ENCODE measurements at regions not wholly inside any gene's neighbourhood (a gene's known extent, or its start where the extent isn't known, plus 50 kb on each side); places are given as distances from the start of the nearest gene placed in this dataset.

GRCh38 chr2:33784488-33784887 lies 185.4 kb upstream of the FAM98A start:
- Mint-ChIP-seq H3K36me3 (no peaks in the 10 kb centered on the region), H3K9me3 (peaks cover 3% of the 10 kb centered on the region; the same call in 1 of the 2 replicates), H3K27ac (no peak overlapping the region), H3K4me3 (no peak overlapping the region), H3K4me1 (peaks cover 2% of the 10 kb centered on the region; the same call in 1 of the 2 replicates), H3K27me3 (ENCODE audit: low read depth) (no peaks in the 10 kb centered on the region)
- ATAC-seq = no peak
- TF ChIP-seq NFATC4 (CRISPR knock-in tag; IDR thresholded peaks at IDR 0.05) (no peak), PREB (CRISPR knock-in tag; IDR thresholded peaks at IDR 0.05; ENCODE audit: borderline replicate concordance) (no peak), PRRX2 (CRISPR knock-in tag; IDR thresholded peaks at IDR 0.05) (no peak), ETV6 (CRISPR knock-in tag; IDR thresholded peaks at IDR 0.05) (no peak)
- ChIA-PET CTCF (no interaction called here), POLR2A (no interaction called here)
- no peak for DNase-seq (ENCODE audit: low spot score)

- peaks cover 4% of the 10 kb centered on the region; the same call in 1 of the 2 replicates for H3K4me1 Mint-ChIP-seq
- H3K36me3 Mint-ChIP-seq = no peaks in the 10 kb centered on the region
- peaks cover 3% of the 10 kb centered on the region for H3K9me3 Mint-ChIP-seq
- H3K27me3 Mint-ChIP-seq (ENCODE audit: low read depth) = no peaks in the 10 kb centered on the region
- H3K4me3 Mint-ChIP-seq = no peak overlapping the region
- ChIA-PET POLR2A (no interaction called here), CTCF (interaction anchor here (1.0 to 1.3 kb wide), 3 partner anchors 102 to 230 kb away, joined by 3 to 5 read pairs (median 3); no protein-coding TSS in a partner anchor)
- H3K27ac Mint-ChIP-seq = no peak overlapping the region
- ATAC-seq (peak; percentile 74), DNase-seq (ENCODE audit: low spot score) (peak; percentile 27)
- TF ChIP-seq CREB1 (CRISPR knock-in tag; IDR thresholded peaks at IDR 0.05) = no peak
- TF ChIP-seq NFYB (CRISPR knock-in tag; conservative IDR thresholded peaks at IDR 0.05; ENCODE audit: low read depth) = no peak
- no peak for TF ChIP-seq NR2C2 (CRISPR knock-in tag; IDR thresholded peaks at IDR 0.05)
- TF ChIP-seq TP53 (CRISPR knock-in tag; IDR thresholded peaks at IDR 0.05) = no peak
- TF ChIP-seq MXD4 (CRISPR knock-in tag; IDR thresholded peaks at IDR 0.05; ENCODE audit: borderline replicate concordance) = no peak
- TF ChIP-seq CBFB (CRISPR knock-in tag; IDR thresholded peaks at IDR 0.05; ENCODE audit: low read depth) = no peak
- TF ChIP-seq ATF6 (CRISPR knock-in tag; IDR thresholded peaks at IDR 0.05) = no peak
- TF ChIP-seq ZNF232 (CRISPR knock-in tag; IDR thresholded peaks at IDR 0.05) = no peak
Observed at GRCh38 chr2:33782395-33783230, 183.5 kb upstream of the FAM98A start.

- POLR2A ChIA-PET = no interaction called here
Observed at GRCh38 chr2:33777786-33778185, 178.7 kb upstream of the FAM98A start.

More at GRCh38 chr2:33777786-33778185, 178.7 kb upstream of the FAM98A start:
- ATAC-seq = no peak
- no peak overlapping the region for H3K4me3 Mint-ChIP-seq
- DNase-seq (ENCODE audit: low spot score) = no peak
- no peaks in the 10 kb centered on the region; the same call in 1 of the 2 replicates for H3K27me3 Mint-ChIP-seq (ENCODE audit: low read depth)
- TF ChIP-seq NR2C2 (CRISPR knock-in tag; IDR thresholded peaks at IDR 0.05) (no peak), ZBTB21 (CRISPR knock-in tag; IDR thresholded peaks at IDR 0.05; ENCODE audit: borderline replicate concordance) (no peak), ARID4B (CRISPR knock-in tag; IDR thresholded peaks at IDR 0.05; ENCODE audit: borderline replicate concordance) (no peak), ZNF121 (CRISPR knock-in tag; IDR thresholded peaks at IDR 0.05) (no peak), STAT6 (CRISPR knock-in tag; conservative IDR thresholded peaks at IDR 0.05; ENCODE audit: low read depth) (no peak)
- no peak overlapping the region for H3K27ac Mint-ChIP-seq
- H3K9me3 Mint-ChIP-seq = peaks cover 32% of the 10 kb centered on the region
- CTCF ChIA-PET = no interaction called here
- H3K36me3 Mint-ChIP-seq = peaks cover 27% of the 10 kb centered on the region
- peaks cover 4% of the 10 kb centered on the region; the same call in 1 of the 2 replicates for H3K4me1 Mint-ChIP-seq

Measured in WTC11 (cell line).